K562 (cell line): ENCODE measurements at regions not wholly inside any gene's neighbourhood (a gene's known extent, or its start where the extent isn't known, plus 50 kb on each side); places are given as distances from the start of the nearest gene placed in this dataset.

Source experiments
- ATAC-seq: fragments of 200-7000 bp; cut with Tn5 transposase; 3 replicates; pipeline ENCODE4 v1.9.1; 2020; ENCODE audit warnings: moderate library complexity
- BruUV-seq: library from RNA; stranded (reverse); fragments of 400-500 nt; replicated peaks from 2 replicates; lab custom pipeline; 2021; lab: Mats Ljungman, UMichigan
- CTCF ChIA-PET: fragments of 300-600 bp; formaldehyde crosslinking; extraction: SDS; loops from one replicate; lab custom pipeline; 2021; ENCODE audit warnings: low intra/inter-chr PET ratio; lab: Yijun Ruan, JAX
- POLR2A ChIA-PET: fragments of 300-600, 350-650 bp; sonication (Branson Sonifier 250); formaldehyde crosslinking; extraction: SDS; loops from one replicate; lab custom pipeline; 2021; ENCODE audit warnings: antibody characterized with exemption, inconsistent platforms; lab: Yijun Ruan, JAX
- DNase-seq, 4 experiments: peaks; one replicate each; pipeline versions ENCODE4 v3.0.0 to v3.0.0-alpha.2; 2011 to 2018; ENCODE audit warnings: low spot score in 3 of 4, mixed read lengths in 3 of 4; ENCODE audit errors: extremely low read depth in 1 of 4
- FAIRE-seq: peaks from 2 replicates; lab custom pipeline; 2011; peaks lifted over from hg19 to GRCh38; lab: Jason Lieb, UNC
- H2AFZ ChIP-seq: 2 replicates; pipeline ENCODE4 v1.6.0; 2011; ENCODE audit warnings: low read depth, low read length, control low read depth, inconsistent platforms
- H3K27ac ChIP-seq: fragments of 200-600 bp; 3 replicates; pipeline ENCODE4 v1.8.0; 2011; ENCODE audit warnings: low read depth, mild to moderate bottlenecking, control low read depth, inconsistent platforms, low read length, moderate library complexity, mixed read lengths; ENCODE audit errors: extremely low read depth
- H3K27me3 ChIP-seq, 2 experiments: fragments of 300-600 bp in 1 of 2; 2 replicates in 1 of 2; 3 replicates in 1 of 2; pipeline versions ENCODE4 v1.6.0 to v1.8.0; 2011; ENCODE audit warnings: inconsistent platforms in 2 of 2, low read length in 2 of 2, mild to moderate bottlenecking in 1 of 2, mixed read lengths in 1 of 2, moderate library complexity in 1 of 2; ENCODE audit not compliant: control insufficient read depth in 2 of 2, insufficient read depth in 2 of 2
- H3K36me3 ChIP-seq: fragments of 300-600 bp; 3 replicates; pipeline ENCODE4 v1.8.0; 2011; ENCODE audit warnings: mild to moderate bottlenecking, low read length, inconsistent platforms; ENCODE audit not compliant: control insufficient read depth, insufficient read depth
- H3K4me1 ChIP-seq, 2 experiments: fragments of 200-600 bp in 1 of 2; replicated peaks in 1 of 2; 2 replicates in 1 of 2; 3 replicates in 1 of 2; pipeline versions ENCODE4 v1.5.1 to v1.8.0; 2011; ENCODE audit warnings: inconsistent platforms in 2 of 2, low read length in 2 of 2, mild to moderate bottlenecking in 1 of 2, mixed read lengths in 1 of 2, moderate library complexity in 1 of 2; ENCODE audit not compliant: control insufficient read depth in 2 of 2, insufficient read depth in 2 of 2
- H3K4me2 ChIP-seq: 2 replicates; pipeline ENCODE4 v1.6.1; 2011; ENCODE audit warnings: low read length, control low read depth, inconsistent platforms, mixed read lengths; ENCODE audit not compliant: insufficient read depth
- H3K4me3 ChIP-seq: fragments of 200-600 bp; sonication (generic), shearing (Covaris generic); 2 replicates; pipeline ENCODE4 v1.5.1; 2016; ENCODE audit warnings: control low read depth, inconsistent platforms
- H3K79me2 ChIP-seq: fragments of 200-600 bp; 3 replicates; pipeline ENCODE4 v1.8.0; 2011; ENCODE audit warnings: low read length, inconsistent platforms; ENCODE audit not compliant: control insufficient read depth, insufficient read depth
- H3K9ac ChIP-seq, 2 experiments: 2 replicates each; pipeline versions ENCODE4 v1.6.0 to v1.6.1; 2011; ENCODE audit warnings: low read depth in 2 of 2, low read length in 2 of 2, control low read depth in 1 of 2, inconsistent platforms in 1 of 2, mild to moderate bottlenecking in 1 of 2, mixed read lengths in 1 of 2; ENCODE audit not compliant: insufficient read depth in 1 of 2
- H3K9me1 ChIP-seq: one replicate; pipeline ENCODE4 v1.6.0; 2011; ENCODE audit warnings: inconsistent platforms, mild to moderate bottlenecking, low read length, moderate library complexity; ENCODE audit not compliant: control insufficient read depth, insufficient read depth
- H3K9me3 ChIP-seq: replicated peaks from 2 replicates; pipeline ENCODE4 v1.5.1; 2011; ENCODE audit warnings: low read depth, low read length, inconsistent platforms; ENCODE audit not compliant: control insufficient read depth, insufficient read depth
- H4K20me1 ChIP-seq: replicated peaks from 2 replicates; pipeline ENCODE4 v1.6.1; 2011; ENCODE audit warnings: low read length, inconsistent platforms, mixed read lengths; ENCODE audit not compliant: control insufficient read depth, insufficient read depth
- ATF1 ChIP-seq, 2 experiments: fragments of 450-650 bp in 1 of 2; IDR thresholded peaks; 2 replicates each; pipeline ENCODE4 v1.6.1; 2016; ENCODE audit warnings: missing compliant biosample characterization in 1 of 2, missing genetic modification characterization in 1 of 2
- BRD4 ChIP-seq: fragments of 200-600 bp; sonication (generic); IDR thresholded peaks from 2 replicates; pipeline ENCODE4 v1.6.1; 2017; ENCODE audit warnings: inconsistent platforms
- CBFA2T2 ChIP-seq: fragments of 450-650 bp; conservative IDR thresholded peaks from 2 replicates; pipeline ENCODE4 v1.6.1; 2017; ENCODE audit warnings: mild to moderate bottlenecking
- CCNT2 ChIP-seq: IDR thresholded peaks from 2 replicates; pipeline ENCODE4 v1.6.1; 2011; ENCODE audit warnings: borderline replicate concordance, low read depth, mild to moderate bottlenecking, moderate library complexity, mixed read lengths, low read length; ENCODE audit not compliant: insufficient read length; ENCODE audit errors: extremely low read depth
- MAFF ChIP-seq: IDR thresholded peaks from 2 replicates; pipeline ENCODE4 v1.6.1; 2012; ENCODE audit warnings: low read length, improper control_type of control experiment
- NR2C1 ChIP-seq, 2 experiments: fragments of 450-650 bp; IDR thresholded peaks; 2 replicates each; pipeline ENCODE4 v1.6.1; 2017; ENCODE audit warnings: mild to moderate bottlenecking in 2 of 2, antibody characterized with exemption in 1 of 2, inconsistent platforms in 1 of 2, missing compliant biosample characterization in 1 of 2, missing genetic modification characterization in 1 of 2
- PATZ1 ChIP-seq: fragments of 250-450 bp; sonication (Bioruptor Pico); IDR thresholded peaks from 2 replicates; pipeline ENCODE4 v1.5.0; 2020; ENCODE audit warnings: mild to moderate bottlenecking, borderline replicate concordance
- PYGO2 ChIP-seq: fragments of 450-650 bp; IDR thresholded peaks from 2 replicates; pipeline ENCODE4 v1.6.1; 2016; ENCODE audit warnings: mild to moderate bottlenecking, missing genetic modification characterization, moderate library complexity, missing compliant biosample characterization
- RBM39 ChIP-seq: fragments of 200-400 bp; formaldehyde crosslinking; optimal IDR thresholded peaks from 2 replicates; pipeline ENCODE3; 2018; ENCODE audit warnings: low read depth, low read length
- VEZF1 ChIP-seq: fragments of 200-800 bp; sonication (Bioruptor generic); IDR thresholded peaks from 2 replicates; pipeline ENCODE4 v1.6.1; 2017; ENCODE audit warnings: missing genetic modification characterization, missing compliant biosample characterization
- ZNF3 ChIP-seq: fragments of 250-450 bp; sonication (Bioruptor Pico); IDR thresholded peaks from 2 replicates; pipeline ENCODE4 v1.5.0; 2021; ENCODE audit warnings: mild to moderate bottlenecking, moderate library complexity
- ZNF507 ChIP-seq: conservative IDR thresholded peaks from 2 replicates; pipeline ENCODE4 v1.6.1; 2017; ENCODE audit warnings: missing genetic modification characterization, missing compliant biosample characterization
- ZNF518B ChIP-seq: fragments of 250-450 bp; sonication (Bioruptor Pico); IDR thresholded peaks from 2 replicates; pipeline ENCODE4 v1.5.0; 2021; ENCODE audit warnings: mild to moderate bottlenecking, moderate library complexity
- WGBS: fragments of 100-300 bp; shearing (Covaris generic); methylation state at CpG from one replicate; pipeline ENCODE4 v1.1.6; 2016; ENCODE audit warnings: low coverage, mixed read lengths; ENCODE audit not compliant: insufficient coverage; ENCODE audit errors: missing lambda C conversion rate; 5-methylcytosine and 5-hydroxymethylcytosine counted together
- in situ Hi-C: fragments of 300-500 bp; cut with MboI; formaldehyde crosslinking; loops from 4 replicates; pipeline ENCODE4 v1.15.0; 2018; ENCODE audit warnings: inconsistent platforms, mixed read lengths
- intact Hi-C: fragments of 100-400 bp; cut with micrococcal nuclease; formaldehyde crosslinking; loops from 2 replicates; pipeline ENCODE4 v1.14.2; 2022

- POLR2A ChIA-PET, result interaction anchor here (0.7 to 1.3 kb wide), 3 partner anchors 18 to 251 kb away, joined by 3 to 6 read pairs (median 3); no protein-coding TSS in a partner anchor
- no peak overlapping the region for H3K9ac ChIP-seq
- H3K4me1 ChIP-seq, result peaks cover 0 to 6% of the 10 kb centered on the region in 2 experiments; a peak in 2 of 5 replicates
- ATAC-seq (peak; percentile 41; the same call in 2 of the 3 replicates), DNase-seq (no peak), FAIRE-seq (no peak)
- no peak overlapping the region for H3K27ac ChIP-seq
- no peaks in the 10 kb centered on the region for H4K20me1 ChIP-seq
- peaks cover 0 to 8% of the 10 kb centered on the region in 2 experiments; a peak in 2 of 5 replicates for H3K27me3 ChIP-seq
- intact Hi-C loops, result no loop called here
- no peak overlapping the region for H3K4me3 ChIP-seq
- H2AFZ ChIP-seq, result no peak overlapping the region
- no peaks in the 10 kb centered on the region for H3K79me2 ChIP-seq
- in situ Hi-C loops, result no loop called here
- 4% methylated on average over 11 of the region's 11 CpGs for WGBS
- no peaks in the 10 kb centered on the region for H3K9me1 ChIP-seq
- CTCF ChIA-PET, result no interaction called here
- no TSS peak for BruUV-seq
- H3K36me3 ChIP-seq, result no peaks in the 10 kb centered on the region
- no peak overlapping the region for H3K4me2 ChIP-seq
- no peaks in the 10 kb centered on the region for H3K9me3 ChIP-seq
- no peak for TF ChIP-seq NR2C1 (IDR thresholded peaks at IDR 0.05)
- no peak for TF ChIP-seq NR2C1 (tag; IDR thresholded peaks at IDR 0.05)
- no peak for TF ChIP-seq ZNF507 (tag)
- no peak for TF ChIP-seq VEZF1
- TF ChIP-seq RBM39, result no peak
- TF ChIP-seq ZNF518B (CRISPR knock-in tag), result no peak
- TF ChIP-seq MAFF, result no peak
- no peak for TF ChIP-seq ZNF3 (CRISPR knock-in tag)
- TF ChIP-seq CCNT2, result no peak
- no peak for TF ChIP-seq ATF1 (CRISPR knock-in tag; IDR thresholded peaks at IDR 0.05)
- TF ChIP-seq ATF1 (tag; IDR thresholded peaks at IDR 0.05), result no peak
- no peak for TF ChIP-seq BRD4
- TF ChIP-seq PYGO2 (tag), result no peak
- TF ChIP-seq CBFA2T2, result no peak
- no peak for TF ChIP-seq PATZ1 (CRISPR knock-in tag)
Observed at GRCh38 chr10:80894797-80895467, 357.2 kb downstream of the SH2D4B start.
